OCI-LY7 (cell line): ENCODE measurements at regions not wholly inside any gene's neighbourhood (a gene's known extent, or its start where the extent isn't known, plus 50 kb on each side); places are given as distances from the start of the nearest gene placed in this dataset.

ENCODE experiments used
- EZH2phosphoT487 ChIP-seq: fragments of 200-600 bp; sonication (generic); IDR thresholded peaks from 2 replicates; pipeline ENCODE4 v1.6.1; 2018; ENCODE audit warnings: low read depth, borderline replicate concordance, mild to moderate bottlenecking, mixed run types, antibody characterized with exemption, low read length, moderate library complexity, mixed read lengths
- TF ChIP-seq, protein P1 (sequence below): fragments of 200-600 bp; sonication (generic); conservative IDR thresholded peaks from 2 replicates; pipeline ENCODE4 v1.5.1; 2014; ENCODE audit warnings: mild to moderate bottlenecking, antibody characterized with exemption, low read length, moderate library complexity, mixed read lengths

DNA sequence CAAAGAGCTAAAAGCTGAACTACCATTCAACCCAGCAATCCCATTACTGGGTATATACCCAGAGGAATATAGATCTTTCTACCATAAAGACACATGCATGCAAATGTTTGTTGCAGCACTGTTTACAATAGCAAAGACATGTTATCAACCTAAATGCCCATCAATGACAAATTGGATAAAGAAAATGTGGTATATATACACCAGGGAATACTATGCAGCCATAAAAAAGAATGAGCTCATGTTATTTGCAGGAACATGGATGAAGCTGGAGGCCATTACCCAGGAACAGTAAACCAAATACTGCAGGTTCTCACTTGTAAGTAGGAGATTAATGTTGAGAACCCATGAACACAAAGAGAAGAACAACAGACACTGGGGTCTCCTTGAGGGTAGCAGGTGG, 1295.1 kb downstream of the TYW1 start:
- TF ChIP-seq EZH2phosphoT487: no peak
- TF ChIP-seq, protein P1, sequence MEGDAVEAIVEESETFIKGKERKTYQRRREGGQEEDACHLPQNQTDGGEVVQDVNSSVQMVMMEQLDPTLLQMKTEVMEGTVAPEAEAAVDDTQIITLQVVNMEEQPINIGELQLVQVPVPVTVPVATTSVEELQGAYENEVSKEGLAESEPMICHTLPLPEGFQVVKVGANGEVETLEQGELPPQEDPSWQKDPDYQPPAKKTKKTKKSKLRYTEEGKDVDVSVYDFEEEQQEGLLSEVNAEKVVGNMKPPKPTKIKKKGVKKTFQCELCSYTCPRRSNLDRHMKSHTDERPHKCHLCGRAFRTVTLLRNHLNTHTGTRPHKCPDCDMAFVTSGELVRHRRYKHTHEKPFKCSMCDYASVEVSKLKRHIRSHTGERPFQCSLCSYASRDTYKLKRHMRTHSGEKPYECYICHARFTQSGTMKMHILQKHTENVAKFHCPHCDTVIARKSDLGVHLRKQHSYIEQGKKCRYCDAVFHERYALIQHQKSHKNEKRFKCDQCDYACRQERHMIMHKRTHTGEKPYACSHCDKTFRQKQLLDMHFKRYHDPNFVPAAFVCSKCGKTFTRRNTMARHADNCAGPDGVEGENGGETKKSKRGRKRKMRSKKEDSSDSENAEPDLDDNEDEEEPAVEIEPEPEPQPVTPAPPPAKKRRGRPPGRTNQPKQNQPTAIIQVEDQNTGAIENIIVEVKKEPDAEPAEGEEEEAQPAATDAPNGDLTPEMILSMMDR: no peak
